Astrocyte of the cerebellum (primary cell): ENCODE measurements at regions not wholly inside any gene's neighbourhood (a gene's known extent, or its start where the extent isn't known, plus 50 kb on each side); places are given as distances from the start of the nearest gene placed in this dataset.

ENCODE experiments used
- DNase-seq: peaks from one replicate; pipeline ENCODE4 v3.0.0-alpha.2; 2011; ENCODE audit warnings: low read depth
- H3K4me3 ChIP-seq: 2 replicates; pipeline ENCODE4 v1.5.1; 2011; ENCODE audit warnings: mild to moderate bottlenecking, low read depth, low read length, moderate library complexity
- in situ Hi-C: cut with HindIII; loops from 2 replicates; pipeline ENCODE4 v1.10.0; 2017; ENCODE audit warnings: low sequenced_read_pairs
- TF ChIP-seq, protein P1 (sequence below): IDR thresholded peaks from 2 replicates; pipeline ENCODE4 v1.5.1; 2012; ENCODE audit warnings: low read length, low read depth, moderate library complexity, mild to moderate bottlenecking; ENCODE audit errors: missing control alignments

DNA sequence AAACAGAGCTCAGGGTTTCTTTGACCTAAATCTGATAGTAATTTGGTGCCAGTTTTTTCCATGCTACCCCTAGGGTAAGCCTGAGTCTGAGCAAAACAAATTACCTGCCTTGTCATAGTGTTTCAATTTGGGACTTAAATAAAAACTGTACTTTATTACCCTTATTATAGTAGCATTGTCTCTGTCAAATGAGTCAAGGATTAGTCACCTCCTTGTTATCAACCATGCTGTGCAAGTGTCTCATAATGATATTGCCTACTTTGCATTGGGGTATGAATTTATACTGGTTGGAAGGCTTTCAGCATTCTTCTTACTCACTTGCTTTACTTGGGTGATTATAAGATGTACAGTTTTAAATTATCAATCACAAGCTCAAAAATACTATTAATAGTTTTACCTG is 380.0 kb downstream of the LRFN5 start:
- in situ Hi-C loops: no loop called here
- peak; percentile 5 for DNase-seq
- no peak overlapping the region for H3K4me3 ChIP-seq
- TF ChIP-seq, protein P1, sequence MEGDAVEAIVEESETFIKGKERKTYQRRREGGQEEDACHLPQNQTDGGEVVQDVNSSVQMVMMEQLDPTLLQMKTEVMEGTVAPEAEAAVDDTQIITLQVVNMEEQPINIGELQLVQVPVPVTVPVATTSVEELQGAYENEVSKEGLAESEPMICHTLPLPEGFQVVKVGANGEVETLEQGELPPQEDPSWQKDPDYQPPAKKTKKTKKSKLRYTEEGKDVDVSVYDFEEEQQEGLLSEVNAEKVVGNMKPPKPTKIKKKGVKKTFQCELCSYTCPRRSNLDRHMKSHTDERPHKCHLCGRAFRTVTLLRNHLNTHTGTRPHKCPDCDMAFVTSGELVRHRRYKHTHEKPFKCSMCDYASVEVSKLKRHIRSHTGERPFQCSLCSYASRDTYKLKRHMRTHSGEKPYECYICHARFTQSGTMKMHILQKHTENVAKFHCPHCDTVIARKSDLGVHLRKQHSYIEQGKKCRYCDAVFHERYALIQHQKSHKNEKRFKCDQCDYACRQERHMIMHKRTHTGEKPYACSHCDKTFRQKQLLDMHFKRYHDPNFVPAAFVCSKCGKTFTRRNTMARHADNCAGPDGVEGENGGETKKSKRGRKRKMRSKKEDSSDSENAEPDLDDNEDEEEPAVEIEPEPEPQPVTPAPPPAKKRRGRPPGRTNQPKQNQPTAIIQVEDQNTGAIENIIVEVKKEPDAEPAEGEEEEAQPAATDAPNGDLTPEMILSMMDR: no peak

DNA sequence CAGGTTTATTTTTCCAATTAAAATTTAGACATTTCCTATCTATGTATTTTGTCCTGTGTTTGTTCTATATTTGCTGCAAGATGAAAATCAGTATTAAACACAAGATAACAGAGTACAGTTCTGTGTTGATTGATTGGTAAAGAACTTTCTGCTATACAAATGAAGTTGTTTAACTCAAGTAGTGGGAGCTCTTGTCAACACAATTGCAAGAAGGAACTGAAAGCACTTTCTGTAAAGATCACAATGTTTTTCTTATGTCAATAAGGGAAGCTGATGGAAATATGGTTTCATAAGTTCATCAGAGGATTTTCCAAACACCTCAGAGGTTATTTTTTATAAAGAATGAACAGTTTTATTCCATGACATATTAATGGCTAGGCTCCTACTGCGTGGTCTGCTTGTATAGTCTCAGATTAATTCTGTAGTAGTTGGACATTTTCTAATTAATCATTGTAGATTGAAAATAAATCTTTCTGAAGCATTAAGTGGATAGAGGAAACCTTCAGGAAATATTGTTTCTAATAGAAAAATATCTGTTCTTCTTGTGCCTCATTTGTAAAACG is 379.5 kb downstream of the LRFN5 start:
- DNase-seq: no peak
- in situ Hi-C loops: no loop called here
- no peak overlapping the region for H3K4me3 ChIP-seq
- TF ChIP-seq, protein P1: no peak

DNA sequence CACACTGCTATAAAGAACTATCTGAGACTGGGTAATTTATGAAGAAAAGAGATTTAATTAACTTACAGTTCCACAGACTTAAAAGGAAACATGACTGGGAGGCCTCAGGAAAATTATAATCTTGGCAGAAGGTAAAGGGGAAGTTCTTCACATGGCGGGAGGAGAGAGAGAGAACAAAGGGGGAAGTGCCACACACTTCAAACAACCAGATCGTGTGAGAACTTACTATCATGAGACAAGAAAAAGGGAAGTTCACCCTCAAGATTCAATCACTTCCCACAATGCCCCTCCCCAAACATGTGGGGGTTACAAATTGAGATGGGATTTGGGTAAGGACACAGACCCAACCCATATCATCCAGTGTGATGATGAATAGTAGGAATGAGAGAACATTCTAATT is 366.5 kb downstream of the LRFN5 start:
- DNase-seq: no peak
- TF ChIP-seq, protein P1: no peak
- in situ Hi-C loops: no loop called here
- no peak overlapping the region for H3K4me3 ChIP-seq

DNA sequence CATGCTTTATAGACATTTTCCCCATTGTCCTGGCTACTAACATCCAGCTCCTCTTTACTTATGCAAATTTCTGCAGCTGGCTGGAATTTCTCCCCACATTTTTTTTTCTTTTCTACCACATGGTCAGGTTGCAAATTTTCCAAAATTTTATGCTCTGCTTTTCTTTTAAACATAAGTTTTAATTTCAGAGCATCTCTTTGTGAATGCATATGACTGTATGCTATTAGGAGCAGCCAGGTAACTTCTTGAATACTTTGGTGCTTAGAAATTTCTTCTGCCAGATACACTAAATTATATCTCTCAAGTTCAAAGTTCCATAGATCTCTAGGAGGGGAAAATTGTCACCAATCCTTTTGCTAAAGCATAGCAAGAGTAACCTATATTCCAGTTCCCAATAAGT is 365.9 kb downstream of the LRFN5 start:
- in situ Hi-C loops: no loop called here
- DNase-seq: no peak
- TF ChIP-seq, protein P1: no peak
- H3K4me3 ChIP-seq: no peak overlapping the region

GRCh38 chr14:41960281-41960680 is 353.6 kb downstream of the LRFN5 start:
- TF ChIP-seq, protein P1: no peak

DNA sequence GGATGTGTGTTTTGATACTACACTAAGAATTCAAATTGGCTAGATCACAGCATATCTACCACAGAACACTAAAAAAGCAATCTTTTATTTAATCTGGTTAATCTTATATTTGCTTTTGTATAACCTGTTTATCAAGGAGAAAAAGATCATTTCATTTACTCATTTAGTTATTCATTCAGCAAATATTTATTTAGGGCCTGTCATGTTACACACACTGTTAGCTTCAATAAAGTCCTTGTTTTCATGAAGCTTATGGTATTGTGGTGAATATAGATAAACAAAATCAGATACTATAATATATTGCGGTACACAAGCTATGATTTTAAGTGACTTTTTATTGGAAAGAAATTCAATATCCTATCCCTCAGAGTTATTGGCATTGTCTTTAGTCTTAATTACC is 350.8 kb downstream of the LRFN5 start:
- DNase-seq: no peak
- H3K4me3 ChIP-seq: no peak overlapping the region
- in situ Hi-C loops: no loop called here
- TF ChIP-seq, protein P1: no peak

More at GRCh38 chr14:41960281-41960680, 353.6 kb downstream of the LRFN5 start:
- no peak for DNase-seq
- no peak overlapping the region for H3K4me3 ChIP-seq
- in situ Hi-C loops: no loop called here
